Right forelimb (tissue), 1 donor: ENCODE measurements at regions not wholly inside any gene's neighbourhood (a gene's known extent, or its start where the extent isn't known, plus 50 kb on each side); places are given as distances from the start of the nearest gene placed in this dataset.

Experiments used
- DNase-seq: peaks from one replicate; pipeline ENCODE4 v3.0.0-alpha.2; 2018

DNA sequence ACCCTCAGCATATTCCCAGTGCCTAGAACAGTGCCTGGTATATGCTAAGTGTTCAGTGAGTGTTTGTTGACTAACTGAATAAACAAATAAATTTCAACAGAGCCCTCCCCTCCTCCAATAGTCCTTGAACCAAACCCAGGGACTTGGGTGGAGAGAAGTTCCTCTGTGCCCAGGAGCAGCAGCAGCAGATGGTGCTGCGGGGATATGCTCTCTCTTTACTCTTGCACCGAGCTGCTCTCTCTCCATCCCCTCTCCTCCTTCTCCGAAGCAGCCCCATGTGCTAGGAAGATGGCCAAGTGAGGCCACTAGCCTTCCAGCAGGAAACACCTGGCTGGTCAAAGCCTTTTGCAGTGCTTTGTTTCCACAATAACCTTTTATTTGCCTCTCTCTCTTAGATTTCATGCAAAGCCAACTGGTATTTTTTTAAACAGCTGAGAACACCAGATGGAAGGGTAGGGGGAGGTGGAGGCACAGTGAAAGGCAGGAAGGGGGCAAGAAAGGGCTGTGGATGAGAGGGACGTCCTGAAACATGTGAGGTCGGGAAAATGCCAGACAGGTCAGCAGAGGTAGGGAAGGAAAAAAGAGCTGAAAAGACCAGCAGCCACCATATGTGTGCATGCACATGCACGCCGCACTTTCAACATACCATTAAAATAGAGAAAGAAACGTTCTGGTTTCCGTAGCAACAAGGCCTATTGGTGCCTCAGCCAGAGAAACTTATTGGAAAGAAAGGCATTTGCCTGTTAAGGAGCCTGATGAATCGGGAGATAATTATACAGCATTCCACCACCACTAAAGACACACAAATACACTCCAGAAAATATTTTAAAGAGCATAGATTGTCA lies 78.9 kb downstream of the EMP1 start:
- peak; percentile 67 for DNase-seq

DNA sequence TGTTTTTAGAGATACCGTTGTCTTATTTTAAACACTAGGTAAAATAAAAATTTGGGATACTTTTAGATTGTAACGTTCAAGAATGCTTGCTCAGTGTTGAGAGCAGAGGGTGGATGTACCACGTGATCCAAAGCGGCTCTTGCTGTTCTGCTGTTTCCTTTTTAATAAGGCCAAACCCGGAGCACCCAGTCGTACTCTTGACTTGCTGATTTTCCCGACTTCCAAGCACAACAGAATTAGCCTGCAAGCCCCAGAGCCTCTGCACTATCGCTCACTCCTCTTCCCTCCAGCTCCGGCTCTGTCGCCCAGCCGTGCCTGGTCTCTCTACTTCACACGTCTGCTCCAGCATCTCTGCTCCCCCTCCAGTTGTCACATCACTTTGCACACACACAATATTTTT lies 77.3 kb downstream of the EMP1 start:
- no peak for DNase-seq

DNA sequence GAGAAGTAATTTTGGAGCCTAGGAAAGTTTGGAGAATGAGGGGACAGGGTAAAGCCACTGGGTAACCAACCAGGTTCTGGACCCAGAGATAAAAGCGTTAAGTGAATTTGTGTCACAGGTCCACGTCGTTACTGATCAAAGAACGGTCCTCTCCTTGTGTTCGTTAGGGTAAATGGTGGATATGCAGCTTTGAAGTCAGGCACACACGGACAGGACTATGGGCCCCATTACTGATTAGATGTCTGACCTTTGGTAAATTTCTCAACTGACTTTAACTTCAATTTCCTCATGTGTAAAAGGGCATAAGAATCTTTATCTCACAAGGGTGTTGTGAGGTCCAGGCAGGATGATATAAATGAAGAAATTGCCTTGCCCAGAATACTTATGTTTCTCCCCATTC lies 76.6 kb downstream of the EMP1 start:
- DNase-seq, result no peak

DNA sequence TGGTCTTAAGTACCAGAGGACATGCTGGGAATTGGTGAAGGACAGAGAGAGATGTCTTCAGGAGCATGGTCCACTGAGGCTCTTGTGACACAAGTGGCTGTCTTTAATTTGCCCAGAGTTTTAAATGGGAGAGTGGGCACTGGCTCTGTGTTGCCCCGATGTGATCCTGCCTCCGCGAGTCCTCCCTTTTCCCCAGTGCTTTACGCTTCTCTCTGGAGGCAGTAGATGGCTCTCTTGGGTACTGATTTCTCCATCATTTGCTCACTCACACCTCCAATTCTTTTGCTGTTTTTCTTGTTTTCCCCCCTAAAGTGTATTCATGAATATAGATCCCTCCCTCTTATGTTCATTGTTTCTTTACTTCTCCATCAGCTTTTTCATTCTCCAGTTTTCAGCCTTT lies 74.3 kb downstream of the EMP1 start:
- DNase-seq, result no peak
